GM10266 (cell line): ENCODE measurements at regions not wholly inside any gene's neighbourhood (a gene's known extent, or its start where the extent isn't known, plus 50 kb on each side); places are given as distances from the start of the nearest gene placed in this dataset.

Experiments
- DNase-seq: peaks from one replicate; pipeline ENCODE4 v3.0.0; 2012; ENCODE audit errors: extremely low spot score
- CTCF ChIP-seq: IDR thresholded peaks from 2 replicates; pipeline ENCODE4 v1.5.1; 2012; ENCODE audit warnings: mild to moderate bottlenecking, low read depth; ENCODE audit not compliant: control insufficient read depth, insufficient read depth; ENCODE audit errors: missing control alignments

- DNase-seq, result no peak
- no peak for TF ChIP-seq CTCF
Observed at GRCh38 chr19:30609656-30610270, 237.6 kb downstream of the ZNF536 start.

- DNase-seq, result no peak
- no peak for TF ChIP-seq CTCF
Observed at GRCh38 chr19:30608471-30608870, 236.3 kb downstream of the ZNF536 start.
